OCI-LY1 (cell line): ENCODE measurements at regions not wholly inside any gene's neighbourhood (a gene's known extent, or its start where the extent isn't known, plus 50 kb on each side); places are given as distances from the start of the nearest gene placed in this dataset.

Experiments used
- H2AFZ ChIP-seq: fragments of 200-600 bp; sonication (generic), shearing (Covaris generic); 2 replicates; pipeline ENCODE4 v1.6.0; 2014; ENCODE audit warnings: antibody characterized with exemption, mild to moderate bottlenecking, low read length
- H3F3A ChIP-seq: fragments of 200-600 bp; sonication (generic), shearing (Covaris generic); 2 replicates; pipeline ENCODE4 v1.6.0; 2014; ENCODE audit warnings: mild to moderate bottlenecking, antibody characterized with exemption, low read length, moderate library complexity; ENCODE audit not compliant: insufficient read depth
- H3K27ac ChIP-seq: fragments of 200-600 bp; sonication (generic); 2 replicates; pipeline ENCODE4 v1.5.1; 2014; ENCODE audit warnings: low read length, mixed run types, mild to moderate bottlenecking, low read depth; ENCODE audit not compliant: poor library complexity, severe bottlenecking
- H3K27me3 ChIP-seq: fragments of 200-600 bp; sonication (generic); 2 replicates; pipeline ENCODE4 v1.6.0; 2014; ENCODE audit warnings: antibody characterized with exemption, mild to moderate bottlenecking, low read length, moderate library complexity; ENCODE audit not compliant: insufficient read depth
- H3K36me3 ChIP-seq: fragments of 200-600 bp; sonication (generic); 2 replicates; pipeline ENCODE4 v1.6.1; 2014; ENCODE audit warnings: mild to moderate bottlenecking, antibody characterized with exemption, low read length, moderate library complexity, mixed read lengths; ENCODE audit not compliant: insufficient read depth
- H3K4me1 ChIP-seq: fragments of 200-600 bp; sonication (generic); 2 replicates; pipeline ENCODE4 v1.5.1; 2014; ENCODE audit warnings: mild to moderate bottlenecking, low read length, moderate library complexity; ENCODE audit not compliant: insufficient read depth, severe bottlenecking
- H3K4me2 ChIP-seq: fragments of 200-600 bp; sonication (generic), shearing (Covaris generic); 2 replicates; pipeline ENCODE4 v1.6.1; 2014; ENCODE audit warnings: low read length
- H3K4me3 ChIP-seq: fragments of 200-600 bp; sonication (generic); 2 replicates; pipeline ENCODE4 v1.5.1; 2014; ENCODE audit warnings: low read length, low read depth, mild to moderate bottlenecking, mixed read lengths; ENCODE audit not compliant: poor library complexity, severe bottlenecking
- H3K79me2 ChIP-seq: fragments of 200-600 bp; shearing (Covaris generic); 2 replicates; pipeline ENCODE4 v1.6.1; 2016; ENCODE audit warnings: mixed run types, low read length, mixed read lengths; ENCODE audit not compliant: insufficient read depth
- H3K9ac ChIP-seq: fragments of 200-600 bp; sonication (generic), shearing (Covaris generic); 2 replicates; pipeline ENCODE4 v1.6.1; 2014; ENCODE audit warnings: mild to moderate bottlenecking, low read length, mixed read lengths
- H3K9me2 ChIP-seq: fragments of 200-600 bp; sonication (generic), shearing (Covaris generic); 2 replicates; pipeline ENCODE4 v1.6.1; 2014; ENCODE audit warnings: low read depth, mild to moderate bottlenecking, low read length, mixed read lengths
- H3K9me3 ChIP-seq: fragments of 200-600 bp; shearing (Covaris generic); 2 replicates; pipeline ENCODE4 v1.6.1; 2014; ENCODE audit warnings: low read length, mixed read lengths
- H4K20me1 ChIP-seq: fragments of 200-600 bp; sonication (generic), shearing (Covaris generic); 2 replicates; pipeline ENCODE4 v1.6.0; 2016; ENCODE audit warnings: mild to moderate bottlenecking, low read length; ENCODE audit not compliant: insufficient read depth
- CTCF ChIP-seq: fragments of 200-600 bp; sonication (generic), shearing (Covaris generic); IDR thresholded peaks from 2 replicates; pipeline ENCODE4 v1.5.1; 2017; ENCODE audit warnings: mild to moderate bottlenecking, antibody characterized with exemption, low read length, moderate library complexity, mixed read lengths
- EZH2 ChIP-seq: fragments of 200-600 bp; sonication (generic), shearing (Covaris generic); IDR thresholded peaks from 2 replicates; pipeline ENCODE4 v1.8.0; 2017; ENCODE audit warnings: borderline replicate concordance, mixed run types, mild to moderate bottlenecking, antibody characterized with exemption, low read length, moderate library complexity, mixed read lengths

DNA sequence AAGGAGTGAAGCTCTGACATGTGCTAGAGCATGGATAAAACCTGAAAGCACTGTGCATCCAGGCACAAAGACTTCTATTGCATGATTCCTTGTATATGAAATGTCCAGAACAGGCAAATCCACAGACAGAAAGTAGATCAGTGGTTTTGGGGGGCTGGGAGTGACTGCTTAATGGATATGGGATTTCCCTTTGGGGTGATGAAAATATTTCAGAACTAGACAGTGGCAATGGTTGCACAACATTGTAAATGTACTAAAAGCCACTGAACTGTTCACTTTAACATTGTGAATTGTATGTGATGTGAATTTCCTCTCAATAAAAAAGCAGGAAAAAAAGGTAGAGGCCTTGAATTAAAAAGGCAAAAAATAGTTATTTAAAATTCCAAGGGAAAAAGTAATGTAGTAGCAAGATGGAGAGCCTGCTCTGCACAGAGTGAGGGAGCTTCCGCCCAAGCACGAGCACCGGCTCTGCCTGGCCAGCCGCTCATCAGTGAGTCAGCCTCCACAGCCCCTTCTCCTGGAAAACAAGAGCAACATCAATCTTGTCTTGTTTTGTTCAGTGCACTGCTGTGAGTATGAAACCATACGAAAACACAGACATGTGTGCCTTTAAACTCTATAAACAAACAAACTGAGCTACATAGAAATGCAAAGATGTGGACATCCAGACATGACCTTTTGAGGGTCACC lies 74.6 kb upstream of the THBS2 start:
- no peak overlapping the region for H3K9ac ChIP-seq
- H3K9me2 ChIP-seq: no peaks in the 10 kb centered on the region
- no peaks in the 10 kb centered on the region for H3K4me1 ChIP-seq
- no peaks in the 10 kb centered on the region for H3K79me2 ChIP-seq
- H3F3A ChIP-seq: no peaks in the 10 kb centered on the region
- TF ChIP-seq CTCF (no peak), EZH2 (no peak)
- H2AFZ ChIP-seq: no peak overlapping the region
- no peaks in the 10 kb centered on the region for H3K27me3 ChIP-seq
- H3K27ac ChIP-seq: no peak overlapping the region
- H3K4me3 ChIP-seq: no peak overlapping the region
- H4K20me1 ChIP-seq: no peaks in the 10 kb centered on the region
- no peaks in the 10 kb centered on the region for H3K36me3 ChIP-seq
- H3K4me2 ChIP-seq: no peak overlapping the region
- no peaks in the 10 kb centered on the region for H3K9me3 ChIP-seq

DNA sequence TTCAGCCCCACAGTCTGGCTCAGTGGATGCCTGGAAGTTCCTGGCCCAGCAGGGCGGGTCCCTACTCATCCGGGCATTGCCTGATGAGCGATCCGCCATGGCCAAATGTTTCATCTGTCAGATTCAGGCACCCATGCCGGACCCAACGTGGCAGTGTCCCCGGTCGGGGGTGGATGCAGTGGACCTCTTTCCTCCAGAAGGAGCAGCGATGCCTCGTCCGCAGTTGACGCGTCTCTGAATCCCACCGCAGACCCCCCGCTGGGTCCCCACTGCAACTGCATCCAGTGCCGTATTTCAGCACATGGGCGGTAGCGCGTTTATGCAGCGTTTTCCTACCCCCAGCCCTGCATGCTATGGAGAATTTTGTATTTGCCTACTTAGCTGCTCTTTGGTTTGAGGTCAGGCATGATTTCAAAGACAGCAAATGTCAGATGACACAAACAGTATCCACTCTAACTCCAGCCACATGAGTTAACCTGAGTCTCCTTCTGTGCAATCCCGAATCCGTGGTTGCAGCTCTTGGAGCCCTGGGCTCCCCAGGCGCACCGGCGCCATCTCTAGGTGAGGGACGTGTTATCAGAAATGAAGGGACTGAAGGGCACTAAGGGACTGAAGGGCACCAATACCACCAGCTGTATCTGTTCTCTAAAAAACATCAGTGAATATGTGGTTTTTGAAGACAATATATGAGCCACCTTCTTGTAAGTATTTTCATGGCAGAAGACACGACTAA lies 72.6 kb upstream of the THBS2 start:
- Histone ChIP-seq H3F3A (no peaks in the 10 kb centered on the region), H3K9me3 (no peaks in the 10 kb centered on the region), H3K79me2 (no peaks in the 10 kb centered on the region), H3K4me1 (no peaks in the 10 kb centered on the region), H4K20me1 (no peaks in the 10 kb centered on the region), H3K9ac (no peak overlapping the region), H2AFZ (no peak overlapping the region), H3K27ac (no peak overlapping the region), H3K9me2 (no peaks in the 10 kb centered on the region), H3K36me3 (no peaks in the 10 kb centered on the region), H3K4me2 (no peak overlapping the region), H3K27me3 (no peaks in the 10 kb centered on the region), H3K4me3 (no peak overlapping the region)
- no peak for TF ChIP-seq EZH2
- peak; percentile 47 for TF ChIP-seq CTCF

DNA sequence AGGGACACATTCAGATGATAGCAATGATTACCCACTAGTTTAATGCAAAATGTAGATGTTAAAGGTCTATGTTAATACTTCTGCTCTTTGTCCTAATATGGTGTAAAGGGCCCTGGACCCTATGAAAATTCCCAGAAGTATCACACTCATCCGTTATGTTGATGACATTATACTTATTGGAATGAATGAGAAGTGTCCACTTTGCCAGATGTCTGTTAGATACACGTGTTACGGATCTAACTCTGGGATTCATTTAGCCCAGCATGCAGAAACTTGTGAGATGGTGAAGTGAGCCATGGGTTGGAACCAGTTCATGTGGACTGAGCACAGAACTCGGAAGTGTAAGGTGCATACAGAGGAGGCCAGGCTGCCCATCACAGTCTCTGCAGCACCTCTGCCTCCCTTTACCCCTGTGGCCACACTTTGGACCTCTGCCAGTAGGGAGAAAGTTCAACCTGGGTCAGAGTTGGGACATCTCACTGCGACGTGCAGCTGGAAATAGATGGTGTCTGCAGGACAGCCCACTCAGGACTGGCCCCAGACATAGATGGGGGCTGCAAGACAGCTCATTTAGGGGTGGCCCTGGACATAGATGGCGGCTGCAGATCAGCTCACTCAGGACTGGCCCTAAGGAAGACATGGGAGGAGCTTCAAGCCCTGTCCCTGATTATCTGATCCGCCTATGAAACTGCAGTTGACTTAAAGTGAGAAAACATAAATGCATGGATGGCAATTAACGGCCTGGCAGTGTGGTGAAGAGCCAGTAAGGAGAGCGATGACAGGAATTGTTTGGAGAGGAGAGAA lies 71.2 kb upstream of the THBS2 start:
- Histone ChIP-seq H4K20me1 (no peaks in the 10 kb centered on the region), H3K4me1 (no peaks in the 10 kb centered on the region), H3K4me2 (no peak overlapping the region), H2AFZ (no peak overlapping the region), H3K9me2 (no peaks in the 10 kb centered on the region), H3K36me3 (no peaks in the 10 kb centered on the region), H3F3A (no peaks in the 10 kb centered on the region), H3K9ac (no peak overlapping the region), H3K9me3 (no peaks in the 10 kb centered on the region), H3K79me2 (no peaks in the 10 kb centered on the region), H3K27me3 (no peaks in the 10 kb centered on the region), H3K4me3 (no peak overlapping the region), H3K27ac (no peak overlapping the region)
- no peak for TF ChIP-seq EZH2
- no peak for TF ChIP-seq CTCF
